ENCODE measurements at regions not wholly inside any gene's neighbourhood (a gene's known extent, or its start where the extent isn't known, plus 50 kb on each side); places are given as distances from the start of the nearest gene placed in this dataset.
"Not testable (repeated sequence)": the region's sequence is repeated elsewhere in the genome, so short reads cannot be mapped to it uniquely, and the experiment has no call there.

GRCh38 chr2:161504628-161505289 lies 88.7 kb downstream of the TBR1 start:
- not testable (repeated sequence) for H2AFZ ChIP-seq (ENCODE audit: low read length); H3K27ac ChIP-seq (ENCODE audit: low read depth, low read length, poor library complexity, severe bottlenecking); H3K27me3 ChIP-seq (ENCODE audit: insufficient read depth, low read length); H3K9me2 ChIP-seq (ENCODE audit: low read depth, low read length); H3K4me3 ChIP-seq (ENCODE audit: low read depth, low read length, poor library complexity, severe bottlenecking); H3K9ac ChIP-seq (ENCODE audit: low read length); H4K20me1 ChIP-seq (ENCODE audit: insufficient read depth, low read length); H3K9me3 ChIP-seq (ENCODE audit: low read length); H3K4me1 ChIP-seq (ENCODE audit: insufficient read depth, low read length, severe bottlenecking); H3F3A ChIP-seq (ENCODE audit: insufficient read depth, low read length); H3K79me2 ChIP-seq (ENCODE audit: insufficient read depth, low read length); H3K4me2 ChIP-seq (ENCODE audit: low read length); H3K36me3 ChIP-seq (ENCODE audit: insufficient read depth, low read length)

GRCh38 chr2:161505466-161505865 lies 89.4 kb downstream of the TBR1 start:
- H3K9ac ChIP-seq (ENCODE audit: low read length); H3K4me3 ChIP-seq (ENCODE audit: low read depth, low read length, poor library complexity, severe bottlenecking); H3F3A ChIP-seq (ENCODE audit: insufficient read depth, low read length); H3K27me3 ChIP-seq (ENCODE audit: insufficient read depth, low read length); H3K27ac ChIP-seq (ENCODE audit: low read depth, low read length, poor library complexity, severe bottlenecking); H3K9me2 ChIP-seq (ENCODE audit: low read depth, low read length); H3K4me1 ChIP-seq (ENCODE audit: insufficient read depth, low read length, severe bottlenecking); H3K9me3 ChIP-seq (ENCODE audit: low read length); H3K36me3 ChIP-seq (ENCODE audit: insufficient read depth, low read length); H3K4me2 ChIP-seq (ENCODE audit: low read length); H3K79me2 ChIP-seq (ENCODE audit: insufficient read depth, low read length); H2AFZ ChIP-seq (ENCODE audit: low read length); H4K20me1 ChIP-seq (ENCODE audit: insufficient read depth, low read length): not testable (repeated sequence)

GRCh38 chr2:161513295-161514032 lies 97.4 kb downstream of the TBR1 start:
- H3K4me1 ChIP-seq (ENCODE audit: insufficient read depth, low read length, severe bottlenecking); H3K9me3 ChIP-seq (ENCODE audit: low read length); H3K27me3 ChIP-seq (ENCODE audit: insufficient read depth, low read length); H3K4me3 ChIP-seq (ENCODE audit: low read depth, low read length, poor library complexity, severe bottlenecking); H3K36me3 ChIP-seq (ENCODE audit: insufficient read depth, low read length); H3K9me2 ChIP-seq (ENCODE audit: low read depth, low read length); H3F3A ChIP-seq (ENCODE audit: insufficient read depth, low read length); H3K9ac ChIP-seq (ENCODE audit: low read length); H2AFZ ChIP-seq (ENCODE audit: low read length); H3K4me2 ChIP-seq (ENCODE audit: low read length); H3K79me2 ChIP-seq (ENCODE audit: insufficient read depth, low read length); H4K20me1 ChIP-seq (ENCODE audit: insufficient read depth, low read length); H3K27ac ChIP-seq (ENCODE audit: low read depth, low read length, poor library complexity, severe bottlenecking): not testable (repeated sequence)

GRCh38 chr2:161522796-161523195 lies 101.4 kb upstream of the SLC4A10 start:
- H3F3A ChIP-seq (ENCODE audit: insufficient read depth, low read length), result no peaks in the 10 kb centered on the region
- no peaks in the 10 kb centered on the region for H4K20me1 ChIP-seq (ENCODE audit: insufficient read depth, low read length)
- no peaks in the 10 kb centered on the region for H3K9me3 ChIP-seq (ENCODE audit: low read length)
- H3K9ac ChIP-seq (ENCODE audit: low read length), result no peak overlapping the region
- H3K4me3 ChIP-seq (ENCODE audit: low read depth, low read length, poor library complexity, severe bottlenecking), result no peak overlapping the region
- no peaks in the 10 kb centered on the region for H3K27me3 ChIP-seq (ENCODE audit: insufficient read depth, low read length)
- no peak for TF ChIP-seq EZH2 (IDR thresholded peaks at IDR 0.05; ENCODE audit: borderline replicate concordance, low read length)
- TF ChIP-seq CTCF (IDR thresholded peaks at IDR 0.05; ENCODE audit: low read length), result no peak
- H3K79me2 ChIP-seq (ENCODE audit: insufficient read depth, low read length), result no peaks in the 10 kb centered on the region
- H3K9me2 ChIP-seq (ENCODE audit: low read depth, low read length), result no peaks in the 10 kb centered on the region; the same call in 1 of the 2 replicates
- H3K4me1 ChIP-seq (ENCODE audit: insufficient read depth, low read length, severe bottlenecking), result no peaks in the 10 kb centered on the region
- no peaks in the 10 kb centered on the region for H3K36me3 ChIP-seq (ENCODE audit: insufficient read depth, low read length)
- H3K27ac ChIP-seq (ENCODE audit: low read depth, low read length, poor library complexity, severe bottlenecking), result no peak overlapping the region
- H3K4me2 ChIP-seq (ENCODE audit: low read length), result no peak overlapping the region
- H2AFZ ChIP-seq (ENCODE audit: low read length), result no peak overlapping the region
